Fibroblast of lung (primary cell): ENCODE measurements at regions not wholly inside any gene's neighbourhood (a gene's known extent, or its start where the extent isn't known, plus 50 kb on each side); places are given as distances from the start of the nearest gene placed in this dataset.

ENCODE experiments used
- CTCF ChIP-seq, 2 donors: IDR thresholded peaks in 1 of 2; conservative IDR thresholded peaks in 1 of 2; 1 replicate in 1 of 2; 2 replicates in 1 of 2; pipeline ENCODE4 v1.5.1; 2011 to 2012; ENCODE audit warnings: low read length in 2 of 2, control low read depth in 1 of 2, inconsistent platforms in 1 of 2, low read depth in 1 of 2, mild to moderate bottlenecking in 1 of 2
- EZH2 ChIP-seq: IDR thresholded peaks from 2 replicates; pipeline ENCODE4 v1.5.1; 2012; ENCODE audit warnings: low read length, control low read depth, mild to moderate bottlenecking; ENCODE audit errors: missing control alignments

- TF ChIP-seq CTCF (conservative IDR thresholded peaks at IDR 0.05 in 1 of 2, IDR thresholded peaks at IDR 0.05 in 1 of 2; ENCODE audit: low read depth in 1 of 2, low read length in 2 of 2) (no peak), EZH2 (no peak)
Observed at GRCh38 chr2:138424436-138425140, 77.0 kb upstream of the SPOPL start.
